ENCODE measurements at regions not wholly inside any gene's neighbourhood (a gene's known extent, or its start where the extent isn't known, plus 50 kb on each side); places are given as distances from the start of the nearest gene placed in this dataset.

GRCh38 chr7:153939177-153939576 lies 113.0 kb upstream of the DPP6 start:
- H3K4me2 ChIP-seq (ENCODE audit: low read length), result no peak overlapping the region
- H4K20me1 ChIP-seq (ENCODE audit: insufficient read depth, low read length), result no peaks in the 10 kb centered on the region
- H3K9ac ChIP-seq (ENCODE audit: low read length), result no peak overlapping the region
- no peak overlapping the region for H3K4me3 ChIP-seq (ENCODE audit: low read length)
- H3K27ac ChIP-seq (ENCODE audit: low read length), result no peak overlapping the region
- no peak overlapping the region for H2AFZ ChIP-seq (ENCODE audit: low read depth, low read length)
- no peaks in the 10 kb centered on the region for H3K36me3 ChIP-seq (replicated peaks; ENCODE audit: low read depth, low read length)
- TF ChIP-seq CTCF (IDR thresholded peaks at IDR 0.05; ENCODE audit: low read depth, low read length) (no peak), EZH2phosphoT487 (IDR thresholded peaks at IDR 0.05; ENCODE audit: low read depth) (no peak)
- H3K4me1 ChIP-seq (ENCODE audit: low read length), result no peaks in the 10 kb centered on the region
- no peaks in the 10 kb centered on the region for H3K9me3 ChIP-seq (ENCODE audit: insufficient read depth, low read length)
- H3K79me2 ChIP-seq (ENCODE audit: low read length), result no peaks in the 10 kb centered on the region
- no peaks in the 10 kb centered on the region for H3K27me3 ChIP-seq (ENCODE audit: low read depth, low read length)

GRCh38 chr7:153939654-153940053 lies 112.5 kb upstream of the DPP6 start:
- Histone ChIP-seq H3K4me2 (ENCODE audit: low read length) (no peak overlapping the region), H3K9ac (ENCODE audit: low read length) (no peak overlapping the region), H3K36me3 (replicated peaks; ENCODE audit: low read depth, low read length) (no peaks in the 10 kb centered on the region), H3K79me2 (ENCODE audit: low read length) (no peaks in the 10 kb centered on the region), H3K27me3 (ENCODE audit: low read depth, low read length) (no peaks in the 10 kb centered on the region), H4K20me1 (ENCODE audit: insufficient read depth, low read length) (no peaks in the 10 kb centered on the region), H3K9me3 (ENCODE audit: insufficient read depth, low read length) (no peaks in the 10 kb centered on the region), H2AFZ (ENCODE audit: low read depth, low read length) (no peak overlapping the region), H3K27ac (ENCODE audit: low read length) (no peak overlapping the region), H3K4me3 (ENCODE audit: low read length) (no peak overlapping the region), H3K4me1 (ENCODE audit: low read length) (no peaks in the 10 kb centered on the region)
- TF ChIP-seq EZH2phosphoT487 (IDR thresholded peaks at IDR 0.05; ENCODE audit: low read depth) (no peak), CTCF (IDR thresholded peaks at IDR 0.05; ENCODE audit: low read depth, low read length) (no peak)

- TF ChIP-seq CTCF (IDR thresholded peaks at IDR 0.05; ENCODE audit: low read depth, low read length) (no peak), EZH2phosphoT487 (IDR thresholded peaks at IDR 0.05; ENCODE audit: low read depth) (no peak)
- H3K36me3 ChIP-seq (replicated peaks; ENCODE audit: low read depth, low read length), result no peaks in the 10 kb centered on the region
- H3K4me2 ChIP-seq (ENCODE audit: low read length), result no peak overlapping the region
- no peak overlapping the region for H2AFZ ChIP-seq (ENCODE audit: low read depth, low read length)
- H3K4me3 ChIP-seq (ENCODE audit: low read length), result no peak overlapping the region
- H3K9me3 ChIP-seq (ENCODE audit: insufficient read depth, low read length), result no peaks in the 10 kb centered on the region
- H3K27ac ChIP-seq (ENCODE audit: low read length), result no peak overlapping the region
- no peaks in the 10 kb centered on the region for H3K27me3 ChIP-seq (ENCODE audit: low read depth, low read length)
- H3K9ac ChIP-seq (ENCODE audit: low read length), result no peak overlapping the region
- no peaks in the 10 kb centered on the region for H4K20me1 ChIP-seq (ENCODE audit: insufficient read depth, low read length)
- no peaks in the 10 kb centered on the region for H3K4me1 ChIP-seq (ENCODE audit: low read length)
- H3K79me2 ChIP-seq (ENCODE audit: low read length), result no peaks in the 10 kb centered on the region
These were observed 111.1 kb upstream of the DPP6 start for GRCh38 chr7:153941061-153941460.

GRCh38 chr7:153942036-153942435 lies 110.2 kb upstream of the DPP6 start:
- H3K9ac ChIP-seq (ENCODE audit: low read length), result no peak overlapping the region
- H2AFZ ChIP-seq (ENCODE audit: low read depth, low read length), result no peak overlapping the region
- TF ChIP-seq EZH2phosphoT487 (IDR thresholded peaks at IDR 0.05; ENCODE audit: low read depth), result no peak
- TF ChIP-seq CTCF (IDR thresholded peaks at IDR 0.05; ENCODE audit: low read depth, low read length), result no peak
- H4K20me1 ChIP-seq (ENCODE audit: insufficient read depth, low read length), result no peaks in the 10 kb centered on the region
- H3K4me1 ChIP-seq (ENCODE audit: low read length), result no peaks in the 10 kb centered on the region
- no peaks in the 10 kb centered on the region for H3K36me3 ChIP-seq (replicated peaks; ENCODE audit: low read depth, low read length)
- no peaks in the 10 kb centered on the region for H3K79me2 ChIP-seq (ENCODE audit: low read length)
- no peaks in the 10 kb centered on the region for H3K27me3 ChIP-seq (ENCODE audit: low read depth, low read length)
- no peak overlapping the region for H3K27ac ChIP-seq (ENCODE audit: low read length)
- no peak overlapping the region for H3K4me2 ChIP-seq (ENCODE audit: low read length)
- no peaks in the 10 kb centered on the region for H3K9me3 ChIP-seq (ENCODE audit: insufficient read depth, low read length)
- no peak overlapping the region for H3K4me3 ChIP-seq (ENCODE audit: low read length)
